Psoas muscle (tissue), 7 donors: ENCODE measurements at regions not wholly inside any gene's neighbourhood (a gene's known extent, or its start where the extent isn't known, plus 50 kb on each side); places are given as distances from the start of the nearest gene placed in this dataset.

ENCODE experiments used
- ATAC-seq, 4 donors: fragments of 200-7000 bp; cut with Tn5 transposase; one replicate each; pipeline ENCODE4 v1.9.1; 2020; ENCODE audit warnings: moderate library complexity in 3 of 4, mild to moderate bottlenecking in 2 of 4
- DNase-seq, 2 donors: peaks; one replicate each; pipeline ENCODE4 v3.0.0-alpha.2; 2020
- H3K27ac ChIP-seq: fragments of 200-600 bp; one replicate; pipeline ENCODE4 v1.8.0; 2022
- H3K27me3 ChIP-seq, 3 donors: fragments of 200-600 bp in 1 of 3; one replicate each; pipeline versions ENCODE4 v1.6.1 to v1.8.0; 2013 to 2022; ENCODE audit warnings: low read length in 2 of 3, mild to moderate bottlenecking in 2 of 3, moderate library complexity in 1 of 3; ENCODE audit not compliant: insufficient read depth in 3 of 3
- H3K36me3 ChIP-seq, 2 donors: fragments of 200-600 bp in 1 of 2; one replicate each; pipeline versions ENCODE4 v1.6.1 to v1.8.0; 2013 to 2022; ENCODE audit warnings: low read depth in 1 of 2, mild to moderate bottlenecking in 1 of 2, moderate library complexity in 1 of 2; ENCODE audit not compliant: insufficient read depth in 1 of 2
- H3K4me1 ChIP-seq: fragments of 200-600 bp; one replicate; pipeline ENCODE4 v1.8.0; 2022
- H3K4me3 ChIP-seq: fragments of 200-600 bp; one replicate; pipeline ENCODE4 v1.8.0; 2022; ENCODE audit warnings: mild to moderate bottlenecking
- H3K9me3 ChIP-seq: fragments of 200-600 bp; one replicate; pipeline ENCODE4 v1.8.0; 2022
- CTCF ChIP-seq: fragments of 200-600 bp; IDR thresholded peaks from one replicate; pipeline ENCODE4 v1.8.0; 2022; ENCODE audit warnings: antibody characterized with exemption
- WGBS, 3 donors: extraction: QIAGEN DNeasy Blood & Tissue Kit; methylation state at CpG; one replicate each; pipeline versions ENCODE4 v1.1.6 to v1.1.7; 2013; 5-methylcytosine and 5-hydroxymethylcytosine counted together
- intact Hi-C, 2 donors: fragments of 100-400 bp; cut with DNase I; formaldehyde crosslinking; loops; one replicate each; pipeline versions ENCODE4 v1.11.0 to v1.14.2; 2022
- donor health status: healthy with polysubstance abuse.
- donor health status: DM: no; HTN: no; CAD: no; lungs with moderate emphysema.
- donor health status: Bipolar disorder and iron deficiency.
- donor health status: healthy.
- donor health status: DM: yes; HTN: yes; CAD: no.
- donor health status: DM: no; HTN: no; CAD: no.
- donor health status: DM: yes; HTN: yes; CAD: no.

- DNase-seq = no peak
- WGBS, 3 donors = 66 to 78% (median 74%) methylated on average over 1 of the region's 1 CpG
- H3K9me3 ChIP-seq = no peaks in the 10 kb centered on the region
- H3K27ac ChIP-seq = no peak overlapping the region
- no peak overlapping the region for H3K4me3 ChIP-seq
- H3K4me1 ChIP-seq = no peaks in the 10 kb centered on the region
- intact Hi-C loops = no loop called here
- no peak for TF ChIP-seq CTCF
- no peaks in the 10 kb centered on the region for H3K36me3 ChIP-seq
- ATAC-seq = no peak
- H3K27me3 ChIP-seq = no peaks in the 10 kb centered on the region
These were observed 976.0 kb downstream of the ROBO2 start for GRCh38 chr3:78015856-78016255.

GRCh38 chr3:78021710-78022109 is 981.8 kb downstream of the ROBO2 start:
- intact Hi-C loops = no loop called here
- TF ChIP-seq CTCF = no peak
- H3K27ac ChIP-seq = no peak overlapping the region
- no peaks in the 10 kb centered on the region for H3K27me3 ChIP-seq
- no peaks in the 10 kb centered on the region for H3K9me3 ChIP-seq
- ATAC-seq (no peak), DNase-seq (no peak)
- H3K4me1 ChIP-seq = no peaks in the 10 kb centered on the region
- H3K36me3 ChIP-seq = no peaks in the 10 kb centered on the region
- WGBS, 3 donors = 80 to 84% (median 80%) methylated on average over 3 of the region's 3 CpGs
- H3K4me3 ChIP-seq = no peak overlapping the region

GRCh38 chr3:78022232-78022631 is 982.3 kb downstream of the ROBO2 start:
- ATAC-seq = no peak
- no peak for TF ChIP-seq CTCF
- H3K9me3 ChIP-seq = no peaks in the 10 kb centered on the region
- WGBS, 3 donors = 90 to 95% (median 93%) methylated on average over 5 of the region's 5 CpGs
- no peaks in the 10 kb centered on the region for H3K27me3 ChIP-seq
- H3K4me1 ChIP-seq = no peaks in the 10 kb centered on the region
- H3K36me3 ChIP-seq = no peaks in the 10 kb centered on the region
- intact Hi-C loops = no loop called here
- H3K27ac ChIP-seq = no peak overlapping the region
- no peak overlapping the region for H3K4me3 ChIP-seq
- DNase-seq = no peak

- no peak for DNase-seq
- no peak for TF ChIP-seq CTCF
- Histone ChIP-seq H3K27me3 (no peaks in the 10 kb centered on the region), H3K36me3 (no peaks in the 10 kb centered on the region), H3K27ac (no peak overlapping the region), H3K4me1 (no peaks in the 10 kb centered on the region), H3K4me3 (no peak overlapping the region), H3K9me3 (no peaks in the 10 kb centered on the region)
- WGBS, 3 donors = 89 to 94% (median 92%) methylated on average over 3 of the region's 3 CpGs
- no peak for ATAC-seq
- intact Hi-C loops = no loop called here
These were observed 983.4 kb downstream of the ROBO2 start for GRCh38 chr3:78023257-78023656.

- no peaks in the 10 kb centered on the region for H3K27me3 ChIP-seq
- intact Hi-C loops = no loop called here
- H3K27ac ChIP-seq = no peak overlapping the region
- H3K4me1 ChIP-seq = no peaks in the 10 kb centered on the region
- ATAC-seq (no peak), DNase-seq (no peak)
- no peak overlapping the region for H3K4me3 ChIP-seq
- H3K9me3 ChIP-seq = no peaks in the 10 kb centered on the region
- TF ChIP-seq CTCF = no peak
- WGBS, 3 donors = 73 to 86% (median 76%) methylated on average over 5 of the region's 5 CpGs
- no peaks in the 10 kb centered on the region for H3K36me3 ChIP-seq
These were observed 986.0 kb downstream of the ROBO2 start for GRCh38 chr3:78025916-78026315.
